ENCODE measurements at regions not wholly inside any gene's neighbourhood (a gene's known extent, or its start where the extent isn't known, plus 50 kb on each side); places are given as distances from the start of the nearest gene placed in this dataset.

DNA sequence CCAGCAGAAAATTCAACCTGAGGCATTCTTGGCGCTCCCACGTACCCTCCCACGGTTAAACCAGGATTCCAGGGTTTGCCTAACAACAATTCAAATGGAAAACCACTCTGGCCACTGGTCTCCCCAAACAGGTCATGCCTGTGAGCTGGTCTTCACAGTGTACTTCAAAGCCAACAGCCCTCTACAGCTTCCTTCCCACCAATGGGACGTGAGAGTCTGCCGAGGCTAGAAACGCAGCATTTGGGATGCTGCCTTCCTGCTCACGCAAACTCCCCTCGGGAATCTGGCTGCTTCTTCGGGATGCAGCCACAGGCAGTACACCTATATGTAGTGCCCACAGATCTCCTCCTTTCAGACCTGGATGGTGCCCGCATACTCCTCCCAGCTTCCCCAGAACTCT lies 149.1 kb downstream of the KLHL28 start:
- no peak for TF ChIP-seq GATA1 (IDR thresholded peaks at IDR 0.05; ENCODE audit: low read depth, low read length)
- no peak for TF ChIP-seq POLR2A (IDR thresholded peaks at IDR 0.05; ENCODE audit: low read length)
- DNase-seq: no peak

DNA sequence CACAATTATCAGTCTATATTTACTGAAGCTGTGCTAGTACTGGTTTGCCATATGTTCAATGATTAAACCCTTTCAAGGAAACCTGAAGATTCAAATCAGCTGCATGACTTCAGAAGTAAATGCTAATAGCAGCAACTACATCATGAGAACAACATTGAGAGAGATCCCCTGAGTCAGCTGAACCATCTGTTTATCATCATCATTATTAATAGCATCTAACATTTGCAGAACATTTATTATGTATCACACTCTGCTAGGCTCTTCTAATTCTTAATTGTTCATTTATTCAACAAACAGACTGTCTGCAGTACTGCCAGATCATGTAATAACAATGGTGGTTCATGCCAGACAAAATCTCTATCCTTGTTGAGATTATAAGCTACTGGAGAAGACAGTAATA lies 157.4 kb downstream of the KLHL28 start:
- no peak for DNase-seq
- TF ChIP-seq POLR2A (IDR thresholded peaks at IDR 0.05; ENCODE audit: low read length) (no peak), GATA1 (IDR thresholded peaks at IDR 0.05; ENCODE audit: low read depth, low read length) (no peak)

DNA sequence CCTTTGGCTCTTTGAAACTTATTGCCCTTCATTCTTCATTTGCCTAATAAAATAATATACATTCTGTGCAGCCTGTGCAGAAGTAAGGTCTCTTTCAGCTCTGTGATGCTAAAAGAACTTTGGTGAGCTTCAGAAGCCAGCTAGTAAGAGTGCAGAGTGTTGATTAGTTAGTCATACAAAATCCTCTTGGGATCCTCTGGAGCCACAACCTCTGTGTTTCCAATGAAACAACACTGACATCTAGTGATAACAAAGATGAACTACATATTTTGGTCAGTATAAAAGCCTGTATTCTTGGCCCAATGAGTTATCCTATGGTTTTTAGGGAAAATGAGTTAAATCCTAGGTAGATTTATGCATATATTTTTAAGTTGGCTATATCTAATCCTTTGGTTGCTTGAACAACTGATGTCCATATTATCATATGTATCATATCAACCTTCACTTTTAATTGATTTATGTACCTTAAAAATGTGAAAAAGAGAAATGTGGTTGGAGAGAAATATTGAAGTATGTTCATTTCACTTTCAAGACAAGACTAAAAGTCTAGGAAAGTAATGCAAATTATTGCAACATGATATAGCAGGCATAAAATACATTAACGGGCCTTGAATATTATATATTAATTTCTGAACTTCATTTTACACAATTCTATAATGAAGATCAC lies 158.4 kb downstream of the KLHL28 start:
- peak; percentile 56 to 73 for DNase-seq
- TF ChIP-seq POLR2A (IDR thresholded peaks at IDR 0.05; ENCODE audit: low read length): no peak
- TF ChIP-seq GATA1 (IDR thresholded peaks at IDR 0.05; ENCODE audit: low read depth, low read length): no peak

DNA sequence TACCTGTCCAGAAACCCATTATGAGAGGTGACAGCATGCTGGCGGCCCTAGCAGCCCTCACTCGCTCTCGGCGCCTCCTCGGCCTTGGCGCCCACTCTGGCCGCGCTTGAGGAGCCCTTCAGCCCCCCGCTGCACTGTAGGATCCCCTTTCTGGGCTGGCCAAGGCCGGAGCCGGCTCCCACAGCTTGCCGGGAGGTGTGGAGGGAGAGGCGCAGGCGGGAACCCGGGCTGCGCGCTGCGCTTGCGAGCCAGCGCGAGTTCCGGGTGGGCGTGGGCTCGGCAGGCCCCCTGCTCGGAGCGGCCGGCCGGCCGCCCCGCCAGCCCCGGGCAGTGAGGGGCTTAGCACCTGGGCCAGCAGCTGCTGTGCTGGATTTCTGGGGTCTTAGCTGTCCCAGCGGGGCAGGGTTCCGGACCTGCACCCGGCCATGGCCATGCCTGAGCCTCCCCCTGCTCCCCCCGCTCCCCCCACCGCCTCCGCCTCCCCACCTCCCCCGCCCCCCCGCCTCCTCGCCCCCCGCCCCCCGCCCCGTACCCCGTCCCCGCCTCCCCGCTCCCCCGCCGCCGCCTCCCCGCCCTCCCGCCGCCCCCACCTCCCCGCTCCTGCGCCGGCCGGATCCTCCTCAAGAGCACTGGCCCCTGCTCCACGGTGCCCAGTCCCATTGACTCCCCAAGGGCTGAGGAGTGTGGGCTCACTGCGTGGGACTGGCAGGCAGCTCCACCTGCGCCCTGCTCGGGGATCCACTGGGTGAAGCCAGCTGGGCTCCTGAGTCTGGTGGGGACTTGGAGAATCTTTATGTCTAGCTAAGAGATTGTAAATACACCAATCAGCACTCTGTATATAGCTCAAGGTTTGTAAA lies 163.1 kb downstream of the KLHL28 start:
- DNase-seq: no peak
- TF ChIP-seq POLR2A (IDR thresholded peaks at IDR 0.05; ENCODE audit: low read length): no peak
- TF ChIP-seq GATA1 (IDR thresholded peaks at IDR 0.05; ENCODE audit: low read depth, low read length): no peak

DNA sequence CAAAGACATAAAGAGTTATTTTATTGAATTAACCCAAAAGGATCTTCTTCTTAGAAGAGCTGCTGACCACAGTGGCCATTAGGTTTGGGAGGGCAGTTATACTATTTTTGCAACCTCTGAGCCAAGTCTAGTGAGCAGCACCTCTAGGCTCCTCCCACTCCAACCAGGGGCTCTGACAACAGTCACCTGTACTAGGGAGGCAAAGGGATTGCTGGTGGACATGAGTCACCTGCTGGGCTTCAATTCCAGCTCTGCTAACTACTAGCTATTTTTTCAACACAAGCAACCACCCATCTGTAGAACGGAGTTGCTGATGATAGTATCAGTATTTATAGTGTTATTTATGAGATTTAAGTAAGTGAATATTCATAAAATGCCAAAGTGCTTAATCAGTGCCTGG lies 166.0 kb downstream of the KLHL28 start:
- DNase-seq: no peak
- TF ChIP-seq POLR2A (IDR thresholded peaks at IDR 0.05; ENCODE audit: low read length): no peak
- no peak for TF ChIP-seq GATA1 (IDR thresholded peaks at IDR 0.05; ENCODE audit: low read depth, low read length)

DNA sequence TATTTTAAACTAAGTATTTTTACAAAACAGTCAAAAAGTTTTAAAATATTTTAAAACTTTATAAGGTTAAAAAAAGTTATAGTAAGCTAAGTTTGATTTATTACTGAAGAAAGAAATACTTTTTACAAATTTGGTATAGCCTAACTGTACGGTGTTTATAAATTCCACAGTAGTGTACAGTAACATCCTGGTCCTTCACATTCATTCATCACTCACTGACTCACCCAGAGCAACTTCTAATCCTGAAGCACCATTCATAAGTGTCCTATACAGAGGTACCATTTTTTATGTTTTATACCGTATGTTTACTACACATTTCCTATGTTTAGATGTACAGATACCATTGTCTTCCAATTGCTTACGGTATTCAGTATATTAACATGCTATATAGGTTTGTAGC lies 170.0 kb downstream of the KLHL28 start:
- DNase-seq: no peak
- no peak for TF ChIP-seq GATA1 (IDR thresholded peaks at IDR 0.05; ENCODE audit: low read depth, low read length)
- no peak for TF ChIP-seq POLR2A (IDR thresholded peaks at IDR 0.05; ENCODE audit: low read length)

DNA sequence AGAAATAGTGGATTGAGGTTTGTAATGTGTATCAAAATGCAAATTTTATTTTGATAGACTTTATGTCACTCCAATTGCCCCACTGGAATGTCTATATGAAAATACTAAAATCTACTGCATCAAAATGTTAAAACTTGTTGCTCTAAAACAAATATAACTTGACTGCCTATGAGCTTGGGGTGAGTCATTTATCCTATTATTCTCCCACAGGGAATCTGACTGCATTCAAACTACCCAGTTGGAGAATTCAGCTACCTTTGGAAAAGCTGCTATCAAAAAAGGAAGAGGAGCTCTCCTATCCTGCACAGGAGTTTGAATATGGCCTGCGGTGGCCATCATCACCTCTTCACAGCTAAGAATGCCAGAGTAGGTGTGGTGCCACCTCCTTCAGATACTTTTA lies 173.1 kb downstream of the KLHL28 start:
- no peak for DNase-seq
- TF ChIP-seq POLR2A (IDR thresholded peaks at IDR 0.05; ENCODE audit: low read length) (no peak), GATA1 (IDR thresholded peaks at IDR 0.05; ENCODE audit: low read depth, low read length) (no peak)

DNA sequence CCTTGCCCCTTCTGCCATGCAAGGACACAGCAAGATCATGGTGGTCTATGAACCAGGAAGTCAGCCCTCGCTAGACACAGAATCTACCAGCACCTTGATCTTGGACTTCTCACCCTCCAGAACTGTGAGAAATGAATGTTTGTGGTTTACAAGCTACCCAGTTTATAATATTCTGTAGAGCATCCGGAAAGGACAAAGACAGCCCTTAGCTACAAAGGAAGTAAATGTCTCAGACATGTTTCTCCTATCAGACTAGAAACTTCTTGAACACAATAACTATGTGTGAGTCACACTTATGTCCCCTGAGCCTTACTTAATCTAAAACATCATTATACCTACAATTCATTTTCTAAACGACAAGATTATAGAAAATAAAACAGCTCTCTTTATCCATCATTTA lies 176.7 kb downstream of the KLHL28 start:
- peak in 1 of 2 experiments; percentile 17 for DNase-seq
- TF ChIP-seq GATA1 (IDR thresholded peaks at IDR 0.05; ENCODE audit: low read depth, low read length) (no peak), POLR2A (IDR thresholded peaks at IDR 0.05; ENCODE audit: low read length) (no peak)

DNA sequence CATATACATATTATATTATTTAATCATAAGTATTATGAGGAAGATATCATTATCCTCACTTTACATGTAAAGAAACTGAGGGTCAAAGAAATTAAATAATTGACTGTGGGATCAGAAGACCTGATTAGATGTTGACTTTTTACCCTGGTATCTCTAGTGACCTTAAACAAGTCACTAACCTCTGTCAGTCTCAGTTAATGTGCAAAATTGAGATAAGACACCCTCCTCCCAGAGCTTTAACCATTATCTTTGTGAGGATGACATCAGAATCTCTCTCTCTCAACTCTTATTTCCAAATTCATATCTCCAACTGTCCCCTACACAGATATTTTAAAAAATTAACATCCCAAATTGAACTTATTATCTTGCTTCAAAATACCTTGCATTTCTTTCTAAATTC lies 177.8 kb downstream of the KLHL28 start:
- peak; percentile 60 for TF ChIP-seq GATA1 (IDR thresholded peaks at IDR 0.05; ENCODE audit: low read depth, low read length)
- no peak for TF ChIP-seq POLR2A (IDR thresholded peaks at IDR 0.05; ENCODE audit: low read length)
- peak; percentile 80 to 91 for DNase-seq

DNA sequence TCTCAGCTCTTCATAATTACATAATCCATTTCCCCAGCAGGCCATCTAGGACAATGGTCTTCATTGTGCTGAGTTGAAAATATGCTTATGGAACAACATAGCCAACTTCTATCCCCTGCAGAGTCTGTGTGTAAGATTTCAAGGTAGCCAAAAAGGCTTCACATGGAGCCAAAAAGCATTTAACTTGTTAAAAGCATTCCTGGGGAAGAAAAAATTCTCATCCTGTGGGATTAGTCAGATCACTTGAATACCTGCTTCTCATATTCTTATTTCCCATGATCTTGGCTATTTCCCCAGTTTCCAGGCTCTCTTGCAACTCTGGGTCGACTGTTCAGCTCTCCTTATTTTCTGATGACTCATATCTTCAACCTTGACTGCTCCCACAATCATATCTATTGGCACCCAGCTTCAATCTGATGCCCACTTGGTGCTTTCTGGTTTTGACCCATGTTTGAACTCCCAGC lies 178.9 kb downstream of the KLHL28 start:
- DNase-seq: peak; percentile 67 to 81
- TF ChIP-seq POLR2A (IDR thresholded peaks at IDR 0.05; ENCODE audit: low read length) (no peak), GATA1 (IDR thresholded peaks at IDR 0.05; ENCODE audit: low read depth, low read length) (no peak)

DNA sequence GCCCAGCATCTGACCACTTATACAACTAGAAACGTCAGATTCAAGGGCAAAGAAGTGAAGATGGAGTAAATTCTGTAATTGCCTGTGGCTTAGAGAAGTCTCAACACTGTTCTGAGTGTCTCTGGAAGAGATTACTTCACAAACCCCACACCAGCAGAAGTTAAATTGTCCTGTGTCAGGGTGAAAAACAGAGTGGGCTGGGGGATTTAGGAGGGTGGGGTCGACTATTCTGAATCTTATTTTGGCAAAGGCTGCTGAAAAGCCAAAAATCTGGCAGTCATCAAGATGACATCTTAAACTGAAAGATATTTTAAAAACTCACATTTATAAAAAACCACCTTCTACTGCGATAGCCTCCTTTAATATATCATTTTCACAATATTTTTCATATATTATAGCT lies 180.8 kb downstream of the KLHL28 start:
- DNase-seq: no peak
- TF ChIP-seq GATA1 (IDR thresholded peaks at IDR 0.05; ENCODE audit: low read depth, low read length) (no peak), POLR2A (IDR thresholded peaks at IDR 0.05; ENCODE audit: low read length) (no peak)

DNA sequence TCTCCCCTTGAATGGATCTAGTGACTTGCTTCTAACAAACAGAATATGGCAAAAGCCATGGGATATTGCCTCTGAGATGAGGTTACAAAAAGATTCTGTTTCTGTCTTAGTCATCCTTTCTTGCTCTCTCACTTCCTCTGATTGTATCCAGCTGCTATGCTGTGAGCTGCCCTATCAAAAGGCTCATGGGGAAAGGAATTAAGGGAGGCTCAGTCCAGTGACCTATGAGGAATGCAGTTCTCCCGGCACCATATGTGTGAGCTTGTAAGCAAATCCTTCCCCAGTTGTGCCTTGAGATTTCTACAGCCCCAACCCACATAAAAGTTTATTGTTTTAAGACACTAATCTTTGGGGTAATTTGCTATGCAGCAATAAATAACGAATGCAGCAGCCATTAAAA lies 183.1 kb downstream of the KLHL28 start:
- TF ChIP-seq GATA1 (IDR thresholded peaks at IDR 0.05; ENCODE audit: low read depth, low read length) (no peak), POLR2A (IDR thresholded peaks at IDR 0.05; ENCODE audit: low read length) (no peak)
- DNase-seq: peak in 1 of 2 experiments; percentile 3

DNA sequence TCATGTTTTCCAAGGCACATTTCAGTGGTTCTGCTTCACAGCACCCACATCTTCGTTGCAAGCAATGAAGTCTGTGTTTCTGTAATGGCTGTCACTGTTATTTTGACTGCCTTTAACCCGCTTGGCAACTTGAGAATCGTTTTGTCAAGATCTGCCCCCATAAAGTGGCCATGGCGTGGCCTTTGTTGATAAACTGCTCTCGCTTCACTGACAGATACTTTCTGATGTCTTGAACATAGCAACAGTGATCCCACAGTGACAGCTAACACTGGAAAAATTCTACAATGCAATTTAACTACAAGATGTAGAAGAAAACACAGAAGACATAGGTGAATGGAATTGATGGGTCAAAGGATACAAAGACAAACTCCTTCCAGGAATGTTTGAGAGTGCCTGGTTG lies 184.2 kb downstream of the KLHL28 start:
- no peak for TF ChIP-seq POLR2A (IDR thresholded peaks at IDR 0.05; ENCODE audit: low read length)
- no peak for TF ChIP-seq GATA1 (IDR thresholded peaks at IDR 0.05; ENCODE audit: low read depth, low read length)
- DNase-seq: no peak

DNA sequence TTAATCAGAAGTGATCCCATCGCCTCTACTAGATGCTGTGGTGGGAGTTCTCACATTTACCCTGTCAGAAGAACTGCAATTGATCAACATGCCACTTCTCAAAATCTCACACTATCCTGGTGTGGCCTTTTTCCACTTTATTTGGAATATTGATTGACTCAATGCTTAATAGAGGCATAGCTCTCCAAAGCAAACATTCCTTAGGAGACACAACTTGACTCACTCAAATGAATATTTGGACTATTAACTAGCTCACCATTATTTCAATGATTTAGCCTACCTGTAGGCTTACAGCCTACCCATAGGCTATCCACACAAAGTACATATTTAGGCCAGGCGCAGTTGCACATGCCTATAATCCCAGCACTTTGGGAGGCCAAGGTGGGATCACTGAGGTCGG lies 186.5 kb downstream of the KLHL28 start:
- no peak for DNase-seq
- TF ChIP-seq POLR2A (IDR thresholded peaks at IDR 0.05; ENCODE audit: low read length): no peak
- TF ChIP-seq GATA1 (IDR thresholded peaks at IDR 0.05; ENCODE audit: low read depth, low read length): no peak

DNA sequence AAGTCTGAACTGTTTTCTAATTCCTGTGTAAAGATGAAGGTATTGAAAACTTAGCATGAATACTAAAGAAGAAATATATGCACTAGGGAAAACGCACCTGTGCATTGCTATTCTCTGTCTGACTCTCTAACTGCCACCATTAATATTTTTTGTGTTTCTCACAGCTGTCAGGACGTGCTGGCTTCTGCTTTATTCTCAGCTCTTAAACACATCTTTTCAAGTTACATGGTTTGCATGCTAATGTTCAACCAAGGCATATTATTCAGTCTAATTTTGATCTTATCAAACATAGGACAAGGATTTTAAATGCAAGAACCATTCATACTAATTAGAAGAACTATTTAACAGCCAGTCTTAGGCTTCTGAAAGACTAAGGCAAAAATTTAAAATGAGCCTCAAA lies 187.4 kb downstream of the KLHL28 start:
- DNase-seq: no peak
- TF ChIP-seq POLR2A (IDR thresholded peaks at IDR 0.05; ENCODE audit: low read length): no peak
- no peak for TF ChIP-seq GATA1 (IDR thresholded peaks at IDR 0.05; ENCODE audit: low read depth, low read length)

Measured in erythroblast (primary cell).